ENCODE measurements at regions not wholly inside any gene's neighbourhood (a gene's known extent, or its start where the extent isn't known, plus 50 kb on each side); places are given as distances from the start of the nearest gene placed in this dataset.

GRCh38 chr3:101167376-101167775 lies 153.0 kb downstream of the IMPG2 start:
- ChIA-PET POLR2A (no interaction called here), CTCF (interaction anchor here (0.8 to 1.6 kb wide), 2 partner anchors 14 to 17 kb away, joined by 3 read pairs; no protein-coding TSS in a partner anchor)
- DNase-seq (ENCODE audit: low read depth), result no peak
- Histone ChIP-seq H3K27me3 (ENCODE audit: control insufficient read depth, insufficient read depth, low read length) (no peaks in the 10 kb centered on the region), H3K4me3 (ENCODE audit: low read depth, low read length) (no peak overlapping the region), H3K36me3 (ENCODE audit: control insufficient read depth, insufficient read depth, low read length) (no peaks in the 10 kb centered on the region)
- TF ChIP-seq CTCF (IDR thresholded peaks at IDR 0.05; ENCODE audit: insufficient read depth, low read depth, low read length), result no peak

GRCh38 chr3:101166150-101166549 lies 154.2 kb downstream of the IMPG2 start:
- Histone ChIP-seq H3K4me3 (ENCODE audit: low read depth, low read length) (no peak overlapping the region), H3K36me3 (ENCODE audit: control insufficient read depth, insufficient read depth, low read length) (no peaks in the 10 kb centered on the region), H3K27me3 (ENCODE audit: control insufficient read depth, insufficient read depth, low read length) (no peaks in the 10 kb centered on the region)
- ChIA-PET CTCF (no interaction called here), POLR2A (no interaction called here)
- no peak for TF ChIP-seq CTCF (IDR thresholded peaks at IDR 0.05; ENCODE audit: insufficient read depth, low read depth, low read length)
- DNase-seq (ENCODE audit: low read depth), result no peak

- no peak overlapping the region for H3K4me3 ChIP-seq (ENCODE audit: low read depth, low read length)
- H3K36me3 ChIP-seq (ENCODE audit: control insufficient read depth, insufficient read depth, low read length), result no peaks in the 10 kb centered on the region
- DNase-seq (ENCODE audit: low read depth), result no peak
- ChIA-PET CTCF (no interaction called here), POLR2A (no interaction called here)
- H3K27me3 ChIP-seq (ENCODE audit: control insufficient read depth, insufficient read depth, low read length), result no peaks in the 10 kb centered on the region
- no peak for TF ChIP-seq CTCF (IDR thresholded peaks at IDR 0.05; ENCODE audit: insufficient read depth, low read depth, low read length)
These were observed 156.8 kb downstream of the IMPG2 start for GRCh38 chr3:101163554-101163953.

- POLR2A ChIA-PET, result no interaction called here
- Histone ChIP-seq H3K36me3 (ENCODE audit: control insufficient read depth, insufficient read depth, low read length) (no peaks in the 10 kb centered on the region), H3K4me3 (ENCODE audit: low read depth, low read length) (no peak overlapping the region), H3K27me3 (ENCODE audit: control insufficient read depth, insufficient read depth, low read length) (no peaks in the 10 kb centered on the region)
- no peak for DNase-seq (ENCODE audit: low read depth)
- no peak for TF ChIP-seq CTCF (IDR thresholded peaks at IDR 0.05; ENCODE audit: insufficient read depth, low read depth, low read length)
- CTCF ChIA-PET, result no interaction called here
These were observed 160.9 kb downstream of the IMPG2 start for GRCh38 chr3:101159478-101159877.

GRCh38 chr3:101158374-101158773 lies 162.0 kb downstream of the IMPG2 start:
- Histone ChIP-seq H3K27me3 (ENCODE audit: control insufficient read depth, insufficient read depth, low read length) (no peaks in the 10 kb centered on the region), H3K36me3 (ENCODE audit: control insufficient read depth, insufficient read depth, low read length) (no peaks in the 10 kb centered on the region), H3K4me3 (ENCODE audit: low read depth, low read length) (no peak overlapping the region)
- TF ChIP-seq CTCF (IDR thresholded peaks at IDR 0.05; ENCODE audit: insufficient read depth, low read depth, low read length), result no peak
- DNase-seq (ENCODE audit: low read depth), result no peak
- POLR2A ChIA-PET, result no interaction called here
- CTCF ChIA-PET, result no interaction called here
